H1 (cell line): ENCODE measurements at regions not wholly inside any gene's neighbourhood (a gene's known extent, or its start where the extent isn't known, plus 50 kb on each side); places are given as distances from the start of the nearest gene placed in this dataset.

Experiments
- CTCF ChIA-PET: fragments of 300-600 bp; sonication (Branson Sonifier 250); formaldehyde crosslinking; loops from one replicate; lab custom pipeline; 2021; ENCODE audit not compliant: partially characterized antibody; lab: Charles Lee
- POLR2A ChIA-PET: fragments of 300-600 bp; sonication (Branson Sonifier 250); formaldehyde crosslinking; loops from one replicate; lab custom pipeline; 2021; ENCODE audit warnings: inconsistent platforms; ENCODE audit not compliant: partially characterized antibody; lab: Charles Lee
- DNase-seq, 2 experiments: peaks; one replicate each; pipeline versions ENCODE4 v3.0.0 to v3.0.0-alpha.2; 2010 to 2022; ENCODE audit warnings: low spot score in 2 of 2, low read depth in 1 of 2, mixed read lengths in 1 of 2
- FAIRE-seq: peaks from 2 replicates; lab custom pipeline; 2011; peaks lifted over from hg19 to GRCh38; lab: Jason Lieb, UNC
- H2AFZ ChIP-seq: 2 replicates; pipeline ENCODE4 v1.8.1; 2012; ENCODE audit warnings: low read length, inconsistent platforms
- H2AK5ac ChIP-seq: 2 replicates; pipeline ENCODE4 v1.6.1; 2013; ENCODE audit warnings: low read depth, low read length
- H2BK120ac ChIP-seq: replicated peaks from 2 replicates; pipeline ENCODE3; 2013; ENCODE audit warnings: low read depth, low read length, inconsistent platforms
- H2BK12ac ChIP-seq: 2 replicates; pipeline ENCODE4 v1.6.1; 2013; ENCODE audit warnings: low read depth, low read length
- H2BK15ac ChIP-seq: 2 replicates; pipeline ENCODE4 v1.6.1; 2013; ENCODE audit warnings: low read length
- H2BK20ac ChIP-seq: 2 replicates; pipeline ENCODE4 v1.6.1; 2013; ENCODE audit warnings: low read length
- H2BK5ac ChIP-seq: 2 replicates; pipeline ENCODE4 v1.6.1; 2013; ENCODE audit warnings: low read depth, low read length
- H3K14ac ChIP-seq: 2 replicates; pipeline ENCODE4 v1.6.1; 2013; ENCODE audit warnings: inconsistent platforms; ENCODE audit not compliant: insufficient read length
- H3K18ac ChIP-seq: 2 replicates; pipeline ENCODE4 v1.6.1; 2013; ENCODE audit warnings: low read length; ENCODE audit errors: extremely low read depth
- H3K23ac ChIP-seq: 2 replicates; pipeline ENCODE4 v1.6.1; 2013; ENCODE audit warnings: inconsistent platforms; ENCODE audit not compliant: insufficient read length
- H3K23me2 ChIP-seq: 2 replicates; pipeline ENCODE4 v1.6.1; 2013; ENCODE audit warnings: low read depth, low read length
- H3K27ac ChIP-seq: 2 replicates; pipeline ENCODE4 v1.6.1; 2011; ENCODE audit warnings: low read depth, low read length, inconsistent platforms
- H3K27me3 ChIP-seq, 4 experiments: replicated peaks in 1 of 4; 1 replicate in 1 of 4; 2 replicates in 3 of 4; pipeline versions ENCODE4 v1.6.1 to v1.8.1; 2011 to 2013; ENCODE audit warnings: low read length in 3 of 4, mild to moderate bottlenecking in 3 of 4, inconsistent platforms in 2 of 4, mixed read lengths in 2 of 4, moderate library complexity in 1 of 4; ENCODE audit not compliant: control insufficient read depth in 3 of 4, insufficient read depth in 3 of 4; ENCODE audit errors: extremely low read depth in 1 of 4
- H3K36me3 ChIP-seq, 4 experiments: 2 replicates each; pipeline versions ENCODE4 v1.6.1 to v1.8.1; 2011 to 2013; ENCODE audit warnings: mild to moderate bottlenecking in 4 of 4, low read length in 3 of 4, moderate library complexity in 2 of 4, control low read depth in 1 of 4, inconsistent platforms in 1 of 4; ENCODE audit not compliant: insufficient read depth in 4 of 4, control insufficient read depth in 2 of 4
- H3K4ac ChIP-seq: replicated peaks from 2 replicates; pipeline ENCODE3; 2013; ENCODE audit warnings: low read length, low read depth, mixed read lengths, inconsistent platforms; ENCODE audit not compliant: insufficient read length
- H3K4me1 ChIP-seq, 4 experiments: replicated peaks in 1 of 4; 1 replicate in 1 of 4; 2 replicates in 3 of 4; pipeline versions ENCODE4 v1.6.1 to v1.8.1; 2011 to 2013; ENCODE audit warnings: low read length in 3 of 4, inconsistent platforms in 2 of 4, mixed read lengths in 1 of 4; ENCODE audit not compliant: insufficient read depth in 4 of 4, control insufficient read depth in 3 of 4
- H3K4me2 ChIP-seq, 2 experiments: 2 replicates each; pipeline versions ENCODE4 v1.6.1 to v1.8.1; 2011 to 2013; ENCODE audit warnings: low read depth in 2 of 2, low read length in 2 of 2, control low read depth in 1 of 2, inconsistent platforms in 1 of 2, mild to moderate bottlenecking in 1 of 2; ENCODE audit not compliant: insufficient read depth in 1 of 2
- H3K4me3 ChIP-seq, 4 experiments: fragments of 200-600, 300-600 bp in 1 of 4; sonication (generic), shearing (Covaris generic), sonication (Bioruptor Twin) in 1 of 4; 2 replicates each; pipeline versions ENCODE4 v1.5.1 to v1.8.1; 2011 to 2016; ENCODE audit warnings: low read length in 4 of 4, low read depth in 3 of 4, control low read depth in 2 of 4, inconsistent platforms in 2 of 4, mild to moderate bottlenecking in 2 of 4, mixed read lengths in 1 of 4, moderate library complexity in 1 of 4; ENCODE audit not compliant: insufficient read depth in 2 of 4; ENCODE audit errors: extremely low read depth in 1 of 4
- H3K56ac ChIP-seq: replicated peaks from 2 replicates; pipeline ENCODE3; 2013; ENCODE audit warnings: low read depth, mild to moderate bottlenecking, mixed read lengths, low read length, inconsistent platforms; ENCODE audit not compliant: insufficient read length
- H3K79me1 ChIP-seq: 2 replicates; pipeline ENCODE4 v1.6.1; 2013; ENCODE audit warnings: low read depth, low read length, control low read depth
- H3K79me2 ChIP-seq, 2 experiments: 2 replicates each; pipeline versions ENCODE4 v1.6.1 to v1.8.1; 2012 to 2013; ENCODE audit warnings: low read length in 2 of 2, mild to moderate bottlenecking in 2 of 2, inconsistent platforms in 1 of 2; ENCODE audit not compliant: insufficient read depth in 2 of 2, control insufficient read depth in 1 of 2
- H3K9ac ChIP-seq, 4 experiments: replicated peaks in 1 of 4; 1 replicate in 1 of 4; 2 replicates in 3 of 4; pipeline versions ENCODE4 v1.6.1 to v1.8.1; 2011 to 2013; ENCODE audit warnings: low read depth in 3 of 4, low read length in 3 of 4, control low read depth in 2 of 4, mild to moderate bottlenecking in 2 of 4, moderate library complexity in 2 of 4, inconsistent platforms in 1 of 4; ENCODE audit errors: extremely low read depth in 1 of 4
- H3K9me3 ChIP-seq, 2 experiments: 2 replicates each; pipeline versions ENCODE4 v1.6.1 to v1.8.1; 2012 to 2013; ENCODE audit warnings: mild to moderate bottlenecking in 2 of 2, moderate library complexity in 2 of 2, control low read depth in 1 of 2, inconsistent platforms in 1 of 2, low read depth in 1 of 2, low read length in 1 of 2, mixed read lengths in 1 of 2; ENCODE audit not compliant: insufficient read depth in 2 of 2
- H4K20me1 ChIP-seq, 2 experiments: replicated peaks in 1 of 2; 2 replicates each; pipeline versions ENCODE3 to v1.8.1; 2011 to 2013; ENCODE audit warnings: inconsistent platforms in 2 of 2, low read length in 2 of 2, mild to moderate bottlenecking in 1 of 2; ENCODE audit not compliant: insufficient read depth in 2 of 2, control insufficient read depth in 1 of 2
- H4K5ac ChIP-seq: 2 replicates; pipeline ENCODE4 v1.6.1; 2013; ENCODE audit warnings: low read length, low read depth, mixed read lengths, inconsistent platforms; ENCODE audit not compliant: insufficient read length
- H4K8ac ChIP-seq: 2 replicates; pipeline ENCODE4 v1.8.0; 2013; ENCODE audit warnings: mild to moderate bottlenecking, moderate library complexity, low read length, inconsistent platforms; ENCODE audit not compliant: insufficient read depth; ENCODE audit errors: extremely low read depth
- H4K91ac ChIP-seq: replicated peaks from 2 replicates; pipeline ENCODE3; 2013; ENCODE audit warnings: low read length, mixed read lengths, inconsistent platforms; ENCODE audit not compliant: insufficient read length
- RFX5 ChIP-seq: IDR thresholded peaks from 2 replicates; pipeline ENCODE4 v1.6.1; 2011; ENCODE audit warnings: low read depth, low read length, improper control_type of control experiment, borderline replicate concordance
- SIX5 ChIP-seq: IDR thresholded peaks from 2 replicates; pipeline ENCODE4 v1.6.1; 2011; ENCODE audit warnings: mild to moderate bottlenecking, low read depth, low read length
- WGBS, 2 experiments: shearing (Covaris generic) in 1 of 2; methylation state at CpG; one replicate each; pipeline versions ENCODE4 v1.1.6 to v1.1.7; 2013 to 2015; ENCODE audit warnings: low lambda C conversion rate in 2 of 2, mixed read lengths in 2 of 2, inconsistent platforms in 1 of 2, low coverage in 1 of 2, missing lambda C conversion rate in 1 of 2; ENCODE audit not compliant: insufficient replicate concordance in 2 of 2, insufficient coverage in 1 of 2, insufficient read length in 1 of 2; ENCODE audit errors: extremely low coverage in 1 of 2, missing lambda C conversion rate in 1 of 2; 5-methylcytosine and 5-hydroxymethylcytosine counted together

GRCh38 chr2:217436386-217436785 lies 566.4 kb downstream of the TNS1 start:
- POLR2A ChIA-PET = no interaction called here
- H2BK15ac ChIP-seq = no peak overlapping the region
- 90% methylated on average over 5 of the region's 5 CpGs; no CpG with 5 or more reads in 1 of the 2 experiments for WGBS, 2 experiments
- CTCF ChIA-PET = no interaction called here
- no peak overlapping the region for H4K8ac ChIP-seq
- no peak overlapping the region for H4K5ac ChIP-seq
- H3K14ac ChIP-seq = no peak overlapping the region
- H3K79me2 ChIP-seq = no peaks in the 10 kb centered on the region
- H3K36me3 ChIP-seq = no peaks in the 10 kb centered on the region
- no peak overlapping the region for H2AFZ ChIP-seq
- H2AK5ac ChIP-seq = no peak overlapping the region
- no peaks in the 10 kb centered on the region for H3K79me1 ChIP-seq
- H2BK120ac ChIP-seq = no peak overlapping the region
- H3K23me2 ChIP-seq = no peaks in the 10 kb centered on the region
- H3K56ac ChIP-seq = no peak overlapping the region
- H4K91ac ChIP-seq = no peak overlapping the region
- no peak for DNase-seq
- H3K9ac ChIP-seq = no peak overlapping the region
- H3K27me3 ChIP-seq = no peaks in the 10 kb centered on the region
- no peak overlapping the region for H2BK12ac ChIP-seq
- no peak for FAIRE-seq
- peaks cover 0 to 16% (median 7%) of the 10 kb centered on the region in 4 experiments; a peak in 5 of 7 replicates for H3K4me1 ChIP-seq
- H3K9me3 ChIP-seq = no peaks in the 10 kb centered on the region
- no peak overlapping the region; the same call in 1 of the 2 replicates for H3K18ac ChIP-seq
- H3K23ac ChIP-seq = no peak overlapping the region
- no peak overlapping the region for H3K4me2 ChIP-seq
- H4K20me1 ChIP-seq = no peaks in the 10 kb centered on the region
- TF ChIP-seq RFX5 = no peak
- no peak for TF ChIP-seq SIX5
- H2BK5ac ChIP-seq = no peak overlapping the region
- H3K4ac ChIP-seq = no peak overlapping the region
- H3K27ac ChIP-seq = no peak overlapping the region
- no peak overlapping the region for H2BK20ac ChIP-seq
- no peak overlapping the region for H3K4me3 ChIP-seq
